HG02588 (cell line): ENCODE measurements at regions not wholly inside any gene's neighbourhood (a gene's known extent, or its start where the extent isn't known, plus 50 kb on each side); places are given as distances from the start of the nearest gene placed in this dataset.

Experiments used
- ATAC-seq: cut with Tn5 transposase; IDR thresholded peaks from one replicate; pipeline ENCODE4 v1.9.1; 2021; ENCODE audit warnings: mild to moderate bottlenecking, moderate library complexity; ENCODE audit not compliant: unreplicated experiment

DNA sequence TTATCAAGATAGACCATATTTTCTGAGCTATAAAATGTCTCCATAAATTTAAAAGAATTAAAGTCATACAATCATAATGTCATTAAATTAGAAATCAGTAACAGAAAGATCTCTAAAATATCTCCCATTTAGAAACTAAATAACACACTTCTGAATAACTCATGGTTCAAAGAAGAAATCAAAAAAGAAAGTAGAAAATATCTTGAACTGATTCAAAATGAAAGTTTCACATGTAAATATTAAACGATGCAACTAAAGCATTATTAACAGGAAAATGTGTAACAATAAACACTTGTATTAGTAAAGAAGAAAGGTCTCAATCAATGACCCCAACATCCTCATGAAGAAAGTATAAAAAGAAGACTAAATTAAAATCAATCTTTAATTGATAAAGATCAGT, 50.5 kb upstream of the PZP start:
- no peak for ATAC-seq
